Hepatocyte (in vitro differentiated cells): ENCODE measurements at regions not wholly inside any gene's neighbourhood (a gene's known extent, or its start where the extent isn't known, plus 50 kb on each side); places are given as distances from the start of the nearest gene placed in this dataset.
"Not testable (repeated sequence)": the region's sequence is repeated elsewhere in the genome, so short reads cannot be mapped to it uniquely, and the experiment has no call there.

Experiments
- DNase-seq: peaks from one replicate; pipeline ENCODE4 v3.0.0-alpha.2; 2016; ENCODE audit warnings: low spot score
- H2AFZ ChIP-seq: fragments of 200-600 bp; sonication (generic); 2 replicates; pipeline ENCODE4 v1.6.0; 2016; ENCODE audit warnings: antibody characterized with exemption, mild to moderate bottlenecking
- H3K27ac ChIP-seq: fragments of 200-600 bp; sonication (generic); 2 replicates; pipeline ENCODE4 v1.5.1; 2016; ENCODE audit warnings: mild to moderate bottlenecking
- H3K27me3 ChIP-seq: fragments of 200-600 bp; sonication (generic); 2 replicates; pipeline ENCODE4 v1.6.1; 2016
- H3K36me3 ChIP-seq: fragments of 200-600 bp; sonication (generic); replicated peaks from 2 replicates; pipeline ENCODE4 v1.5.1; 2016; ENCODE audit warnings: low read depth; ENCODE audit not compliant: insufficient read depth
- H3K4me1 ChIP-seq: fragments of 200-600 bp; sonication (generic); 2 replicates; pipeline ENCODE4 v1.5.1; 2016; ENCODE audit warnings: mild to moderate bottlenecking, moderate library complexity; ENCODE audit not compliant: insufficient read depth
- H3K4me2 ChIP-seq: fragments of 200-600 bp; sonication (generic); 2 replicates; pipeline ENCODE4 v1.6.0; 2016
- H3K4me3 ChIP-seq: fragments of 200-600 bp; sonication (generic); 2 replicates; pipeline ENCODE4 v1.5.1; 2016; ENCODE audit warnings: mild to moderate bottlenecking
- H3K79me2 ChIP-seq: fragments of 200-600 bp; sonication (generic); 2 replicates; pipeline ENCODE4 v1.6.0; 2017; ENCODE audit warnings: mild to moderate bottlenecking
- H3K9me2 ChIP-seq: fragments of 200-600 bp; sonication (generic); replicated peaks from 2 replicates; pipeline ENCODE4 v1.6.0; 2017; ENCODE audit warnings: mild to moderate bottlenecking; ENCODE audit not compliant: insufficient read depth
- H3K9me3 ChIP-seq: fragments of 200-600 bp; sonication (generic); 2 replicates; pipeline ENCODE4 v1.5.1; 2016; ENCODE audit warnings: low read depth, mild to moderate bottlenecking
- H4K20me1 ChIP-seq: fragments of 200-600 bp; sonication (generic); 2 replicates; pipeline ENCODE4 v1.6.0; 2016; ENCODE audit warnings: mild to moderate bottlenecking; ENCODE audit not compliant: insufficient read depth, poor library complexity, severe bottlenecking
- CTCF ChIP-seq: fragments of 200-600 bp; sonication (generic); IDR thresholded peaks from 2 replicates; pipeline ENCODE4 v1.5.1; 2016; ENCODE audit warnings: antibody characterized with exemption, mild to moderate bottlenecking; ENCODE audit not compliant: poor library complexity
- EZH2 ChIP-seq: fragments of 200-600 bp; sonication (generic); IDR thresholded peaks from 2 replicates; pipeline ENCODE4 v1.6.1; 2016; ENCODE audit warnings: antibody characterized with exemption, mild to moderate bottlenecking, borderline replicate concordance
- EZH2phosphoT487 ChIP-seq: fragments of 200-600 bp; sonication (generic); IDR thresholded peaks from one replicate; pipeline ENCODE4 v1.6.1; 2018; ENCODE audit warnings: antibody characterized with exemption, mild to moderate bottlenecking, low read depth, moderate library complexity; ENCODE audit not compliant: unreplicated experiment, severe bottlenecking
- WGBS: methylation state at CpG from one replicate; pipeline ENCODE4 v1.1.6; 2016; ENCODE audit warnings: low lambda C conversion rate; ENCODE audit errors: missing lambda C conversion rate; 5-methylcytosine and 5-hydroxymethylcytosine counted together

GRCh38 chr20:29790510-29790909 lies 1467.0 kb upstream of the DEFB115 start:
- H2AFZ ChIP-seq, result no peak overlapping the region
- no peaks in the 10 kb centered on the region for H3K79me2 ChIP-seq
- TF ChIP-seq CTCF (no peak), EZH2phosphoT487 (no peak), EZH2 (no peak)
- no peak for DNase-seq
- H3K4me2 ChIP-seq, result no peak overlapping the region
- no peak overlapping the region for H3K27ac ChIP-seq
- H3K4me1 ChIP-seq, result no peaks in the 10 kb centered on the region
- H3K9me2 ChIP-seq, result no peaks in the 10 kb centered on the region
- no peaks in the 10 kb centered on the region for H3K27me3 ChIP-seq
- no peaks in the 10 kb centered on the region for H3K9me3 ChIP-seq
- H3K36me3 ChIP-seq, result no peaks in the 10 kb centered on the region
- no peak overlapping the region for H3K4me3 ChIP-seq
- no peaks in the 10 kb centered on the region for H4K20me1 ChIP-seq

GRCh38 chr20:29831508-29831907 lies 1426.0 kb upstream of the DEFB115 start:
- H3K4me1 ChIP-seq, H3K9me3 ChIP-seq, H3K9me2 ChIP-seq, H3K27ac ChIP-seq, DNase-seq, H3K4me2 ChIP-seq, H3K36me3 ChIP-seq, H3K79me2 ChIP-seq, H2AFZ ChIP-seq, H3K4me3 ChIP-seq, H3K27me3 ChIP-seq, H4K20me1 ChIP-seq: not testable (repeated sequence)
- WGBS, result 40% methylated on average over 4 of the region's 4 CpGs

GRCh38 chr20:29868014-29868413 lies 1389.5 kb upstream of the DEFB115 start:
- not testable (repeated sequence) for H3K79me2 ChIP-seq, DNase-seq, H3K36me3 ChIP-seq, H3K4me2 ChIP-seq, H3K9me3 ChIP-seq, H3K4me1 ChIP-seq, H4K20me1 ChIP-seq, H3K9me2 ChIP-seq, H2AFZ ChIP-seq, H3K27me3 ChIP-seq, H3K4me3 ChIP-seq, H3K27ac ChIP-seq
- WGBS, result 42% methylated on average over 6 of the region's 6 CpGs

GRCh38 chr20:29868688-29869087 lies 1388.8 kb upstream of the DEFB115 start:
- WGBS, result 40% methylated on average over 4 of the region's 4 CpGs

GRCh38 chr20:29871816-29872215 lies 1385.6 kb upstream of the DEFB115 start:
- H3K79me2 ChIP-seq, H3K4me1 ChIP-seq, DNase-seq, H3K36me3 ChIP-seq, H3K27ac ChIP-seq, H3K9me3 ChIP-seq, H3K9me2 ChIP-seq, H3K27me3 ChIP-seq, H3K4me3 ChIP-seq, H3K4me2 ChIP-seq, H4K20me1 ChIP-seq, H2AFZ ChIP-seq: not testable (repeated sequence)
- WGBS, result 45% methylated on average over 2 of the region's 2 CpGs

More at GRCh38 chr20:29868688-29869087, 1388.8 kb upstream of the DEFB115 start:
- H3K4me3 ChIP-seq, H2AFZ ChIP-seq, H3K4me2 ChIP-seq, H3K4me1 ChIP-seq, DNase-seq, H3K36me3 ChIP-seq, H3K27me3 ChIP-seq, H3K9me3 ChIP-seq, H4K20me1 ChIP-seq, H3K27ac ChIP-seq, H3K79me2 ChIP-seq, H3K9me2 ChIP-seq: not testable (repeated sequence)

- Histone ChIP-seq H4K20me1 (no peaks in the 10 kb centered on the region), H3K9me2 (no peaks in the 10 kb centered on the region), H3K27ac (no peak overlapping the region), H3K36me3 (no peaks in the 10 kb centered on the region), H3K4me3 (no peak overlapping the region), H3K9me3 (no peaks in the 10 kb centered on the region), H3K4me1 (no peaks in the 10 kb centered on the region), H2AFZ (no peak overlapping the region), H3K27me3 (no peaks in the 10 kb centered on the region), H3K79me2 (no peaks in the 10 kb centered on the region), H3K4me2 (no peak overlapping the region)
- TF ChIP-seq EZH2phosphoT487 (no peak), EZH2 (no peak), CTCF (no peak)
- peak; percentile 79 for DNase-seq
- WGBS, result 88% methylated on average over 19 of the region's 28 CpGs
Measured at GRCh38 chr20:29873946-29874345, 1383.5 kb upstream of the DEFB115 start.
